Body of pancreas (tissue), 4 donors: ENCODE measurements at regions not wholly inside any gene's neighbourhood (a gene's known extent, or its start where the extent isn't known, plus 50 kb on each side); places are given as distances from the start of the nearest gene placed in this dataset.

Source experiments
- ATAC-seq: fragments of 150-250 bp; one replicate; pipeline ENCODE4 v1.9.1; 2016
- DNase-seq, 4 donors: peaks; one replicate each; pipeline ENCODE4 v3.0.0-alpha.2; 2019
- H3K27ac ChIP-seq, 4 donors: fragments of 200-600 bp; sonication (generic); 1 replicate in 3 of 4; 2 replicates in 1 of 4; pipeline versions ENCODE4 v1.5.1 to v1.6.1; 2016 to 2019; ENCODE audit warnings: mild to moderate bottlenecking in 1 of 4, mixed read lengths in 1 of 4, moderate library complexity in 1 of 4
- H3K27me3 ChIP-seq, 2 donors: fragments of 200-600 bp; sonication (generic); one replicate each; pipeline ENCODE4 v1.6.0; 2016; ENCODE audit warnings: mild to moderate bottlenecking in 1 of 2
- H3K36me3 ChIP-seq, 2 donors: fragments of 200-600 bp; sonication (generic); replicated peaks in 1 of 2; 2 replicates each; pipeline ENCODE4 v1.5.1; 2016; ENCODE audit warnings: low read depth in 2 of 2; ENCODE audit not compliant: insufficient read depth in 1 of 2
- H3K4me1 ChIP-seq: fragments of 200-600 bp; sonication (generic); one replicate; pipeline ENCODE4 v1.6.0; 2016
- H3K4me3 ChIP-seq, 2 donors: fragments of 200-600 bp; sonication (generic); 1 replicate in 1 of 2; 2 replicates in 1 of 2; pipeline ENCODE4 v1.5.1; 2016 to 2019
- H3K9me3 ChIP-seq, 3 donors: fragments of 200-600 bp; sonication (generic); 1 replicate in 2 of 3; 2 replicates in 1 of 3; pipeline ENCODE4 v1.5.1; 2016
- CTCF ChIP-seq, 7 experiments: fragments of 450-650 bp in 4 of 7; fragments of 200-600 bp in 3 of 7; sonication (generic) in 3 of 7; IDR thresholded peaks; one replicate each; pipeline ENCODE4 v1.5.1; 2016 to 2019; ENCODE audit warnings: antibody characterized with exemption in 7 of 7
- POLR2A ChIP-seq, 3 donors: fragments of 450-650 bp; IDR thresholded peaks; one replicate each; pipeline ENCODE4 v1.6.1; 2016; ENCODE audit warnings: antibody characterized with exemption in 3 of 3, mild to moderate bottlenecking in 2 of 3
- WGBS, 2 donors: methylation state at CpG; one replicate each; pipeline ENCODE4 v1.1.5; 2017; 5-methylcytosine and 5-hydroxymethylcytosine counted together
- intact Hi-C: fragments of 100-400 bp; cut with DNase I; formaldehyde crosslinking; loops from one replicate; pipeline ENCODE4 v1.15.1; 2023

- 84 to 91% methylated on average over 6 of the region's 6 CpGs for WGBS, 2 donors
- intact Hi-C loops = no loop called here
These were observed 59.0 kb upstream of the C9orf72 start for GRCh38 chr9:27632254-27632653.

GRCh38 chr9:27633764-27634163 is 60.5 kb upstream of the C9orf72 start:
- DNase-seq (no peak), ATAC-seq (no peak)
- WGBS, 2 donors = 45 to 50% methylated on average over 4 of the region's 4 CpGs
- intact Hi-C loops = no loop called here
- TF ChIP-seq POLR2A (IDR thresholded peaks at IDR 0.05) (no peak), CTCF (IDR thresholded peaks at IDR 0.05) (no peak)
- H3K27me3 ChIP-seq = no peaks in the 10 kb centered on the region
- H3K9me3 ChIP-seq = no peaks in the 10 kb centered on the region
- peaks cover 13% of the 10 kb centered on the region for H3K4me1 ChIP-seq
- no peaks in the 10 kb centered on the region for H3K36me3 ChIP-seq
- H3K27ac ChIP-seq = no peak overlapping the region
- no peak overlapping the region for H3K4me3 ChIP-seq

More at GRCh38 chr9:27632254-27632653, 59.0 kb upstream of the C9orf72 start:
- ATAC-seq = no peak
- Histone ChIP-seq H3K36me3 (no peaks in the 10 kb centered on the region), H3K4me3 (no peak overlapping the region), H3K9me3 (no peaks in the 10 kb centered on the region), H3K27me3 (no peaks in the 10 kb centered on the region), H3K27ac (no peak overlapping the region), H3K4me1 (peaks cover 19% of the 10 kb centered on the region)
- TF ChIP-seq POLR2A (IDR thresholded peaks at IDR 0.05) (no peak), CTCF (IDR thresholded peaks at IDR 0.05) (no peak)
- no peak for DNase-seq

GRCh38 chr9:27634879-27635278 is 61.6 kb upstream of the C9orf72 start:
- TF ChIP-seq CTCF (IDR thresholded peaks at IDR 0.05) = no peak
- no peak for TF ChIP-seq POLR2A (IDR thresholded peaks at IDR 0.05)
- ATAC-seq = no peak

GRCh38 chr9:27638716-27639115 is 65.4 kb upstream of the C9orf72 start:
- TF ChIP-seq CTCF (IDR thresholded peaks at IDR 0.05) (no peak), POLR2A (IDR thresholded peaks at IDR 0.05) (no peak)
- intact Hi-C loops = no loop called here

More at GRCh38 chr9:27634879-27635278, 61.6 kb upstream of the C9orf72 start:
- no peaks in the 10 kb centered on the region for H3K27me3 ChIP-seq
- peaks cover 2% of the 10 kb centered on the region for H3K4me1 ChIP-seq
- no peaks in the 10 kb centered on the region for H3K36me3 ChIP-seq
- 79 to 81% methylated on average over 2 of the region's 2 CpGs for WGBS, 2 donors
- intact Hi-C loops = no loop called here
- H3K4me3 ChIP-seq = no peak overlapping the region
- no peak overlapping the region for H3K27ac ChIP-seq
- H3K9me3 ChIP-seq = no peaks in the 10 kb centered on the region
- no peak for DNase-seq

GRCh38 chr9:27645161-27645840 is 72.0 kb upstream of the C9orf72 start:
- ATAC-seq (no peak), DNase-seq (no peak)
- no peak overlapping the region for H3K4me3 ChIP-seq
- H3K27me3 ChIP-seq = no peaks in the 10 kb centered on the region
- intact Hi-C loops = loop anchor here (10.0 kb wide), 1 partner anchor 60 kb away; no protein-coding TSS in a partner anchor
- no peaks in the 10 kb centered on the region for H3K36me3 ChIP-seq
- WGBS, 2 donors = 57 to 70% methylated on average over 2 to 3 of the region's 3 CpGs
- no peaks in the 10 kb centered on the region for H3K4me1 ChIP-seq
- H3K27ac ChIP-seq = no peak overlapping the region
- H3K9me3 ChIP-seq = no peaks in the 10 kb centered on the region
- TF ChIP-seq POLR2A (IDR thresholded peaks at IDR 0.05) (no peak), CTCF (IDR thresholded peaks at IDR 0.05) (no peak)

More at GRCh38 chr9:27638716-27639115, 65.4 kb upstream of the C9orf72 start:
- Histone ChIP-seq H3K4me1 (no peaks in the 10 kb centered on the region), H3K4me3 (no peak overlapping the region), H3K27ac (no peak overlapping the region), H3K9me3 (no peaks in the 10 kb centered on the region), H3K36me3 (no peaks in the 10 kb centered on the region), H3K27me3 (no peaks in the 10 kb centered on the region)
- WGBS, 2 donors = 75 to 78% methylated on average over 6 of the region's 6 CpGs
- ATAC-seq = no peak
- no peak for DNase-seq
